Endothelial cell of umbilical vein (primary cell): ENCODE measurements at regions not wholly inside any gene's neighbourhood (a gene's known extent, or its start where the extent isn't known, plus 50 kb on each side); places are given as distances from the start of the nearest gene placed in this dataset.

Experiments used
- BruUV-seq: library from RNA; stranded (reverse); fragments of 400-500 nt; replicated peaks from 2 replicates; lab custom pipeline; 2021; lab: Mats Ljungman, UMichigan
- CTCF ChIA-PET: fragments of 300-600, 350-600 bp; sonication (Branson Sonifier 250); formaldehyde crosslinking; loops from one replicate; lab custom pipeline; 2021; ENCODE audit warnings: antibody characterized with exemption, inconsistent platforms; lab: Charles Lee
- POLR2A ChIA-PET: fragments of 300-600, 350-600 bp; sonication (Branson Sonifier 250); formaldehyde crosslinking; loops from one replicate; lab custom pipeline; 2021; ENCODE audit warnings: antibody characterized with exemption, inconsistent platforms; lab: Charles Lee
- DNase-seq: peaks from one replicate; pipeline ENCODE4 v3.0.0-alpha.2; 2011; ENCODE audit warnings: low read depth, low spot score
- FAIRE-seq: peaks from 2 replicates; lab custom pipeline; 2011; peaks lifted over from hg19 to GRCh38; lab: Jason Lieb, UNC
- H2AFZ ChIP-seq: 2 replicates; pipeline ENCODE4 v1.6.0; 2012; ENCODE audit warnings: low read depth, low read length, control low read depth, inconsistent platforms
- H3K27ac ChIP-seq: 2 replicates; pipeline ENCODE4 v1.5.1; 2011; ENCODE audit warnings: low read depth, mild to moderate bottlenecking, control low read depth, low read length, moderate library complexity; ENCODE audit not compliant: insufficient read depth
- H3K27me3 ChIP-seq, 2 experiments: 2 replicates each; pipeline versions ENCODE4 v1.6.0 to v1.6.1; 2011; ENCODE audit warnings: low read length in 2 of 2, mixed read lengths in 1 of 2; ENCODE audit not compliant: control insufficient read depth in 2 of 2, insufficient read depth in 2 of 2
- H3K36me3 ChIP-seq, 2 experiments: 2 replicates in 1 of 2; 3 replicates in 1 of 2; pipeline ENCODE4 v1.5.1; 2011; ENCODE audit warnings: low read length in 2 of 2, mild to moderate bottlenecking in 1 of 2, moderate library complexity in 1 of 2; ENCODE audit not compliant: control insufficient read depth in 2 of 2, insufficient read depth in 2 of 2; ENCODE audit errors: extremely low read depth in 1 of 2
- H3K4me1 ChIP-seq: 3 replicates; pipeline ENCODE4 v1.5.1; 2011; ENCODE audit warnings: mild to moderate bottlenecking, low read length; ENCODE audit not compliant: control insufficient read depth, insufficient read depth; ENCODE audit errors: extremely low read depth
- H3K4me2 ChIP-seq: 2 replicates; pipeline ENCODE4 v1.6.1; 2011; ENCODE audit warnings: low read length, control low read depth, mixed read lengths; ENCODE audit not compliant: insufficient read depth
- H3K4me3 ChIP-seq, 3 experiments: fragments of 200-600 bp in 1 of 3; sonication (generic), shearing (Covaris generic) in 1 of 3; replicated peaks in 1 of 3; 2 replicates each; pipeline ENCODE4 v1.5.1; 2011 to 2016; ENCODE audit warnings: control low read depth in 3 of 3, low read length in 3 of 3, mild to moderate bottlenecking in 2 of 3, inconsistent platforms in 1 of 3, low read depth in 1 of 3, moderate library complexity in 1 of 3; ENCODE audit not compliant: insufficient read depth in 1 of 3
- H3K79me2 ChIP-seq: 2 replicates; pipeline ENCODE4 v1.6.0; 2012; ENCODE audit warnings: low read length, inconsistent platforms; ENCODE audit not compliant: control insufficient read depth, insufficient read depth
- H3K9ac ChIP-seq: replicated peaks from 2 replicates; pipeline ENCODE3; 2011; ENCODE audit warnings: low read length, control low read depth; ENCODE audit not compliant: insufficient read depth; ENCODE audit errors: extremely low read depth
- H3K9me1 ChIP-seq: replicated peaks from 3 replicates; pipeline ENCODE4 v1.6.0; 2011; ENCODE audit warnings: mild to moderate bottlenecking, low read length; ENCODE audit not compliant: control insufficient read depth, insufficient read depth; ENCODE audit errors: extremely low read depth
- H3K9me3 ChIP-seq: replicated peaks from 2 replicates; pipeline ENCODE4 v1.5.1; 2012; ENCODE audit warnings: low read length, inconsistent platforms; ENCODE audit not compliant: control insufficient read depth, insufficient read depth
- H4K20me1 ChIP-seq: replicated peaks from 2 replicates; pipeline ENCODE3; 2011; ENCODE audit warnings: mild to moderate bottlenecking, low read length; ENCODE audit not compliant: control insufficient read depth, insufficient read depth; ENCODE audit errors: extremely low read depth
- EZH2 ChIP-seq: IDR thresholded peaks from 2 replicates; pipeline ENCODE4 v1.6.1; 2012; ENCODE audit warnings: borderline replicate concordance, low read depth, mild to moderate bottlenecking, moderate library complexity, low read length, inconsistent platforms; ENCODE audit not compliant: severe bottlenecking
- FOS ChIP-seq: IDR thresholded peaks from 2 replicates; pipeline ENCODE4 v1.6.1; 2011; ENCODE audit warnings: mild to moderate bottlenecking, low read length, moderate library complexity, borderline replicate concordance; ENCODE audit not compliant: insufficient read depth
- GATA2 ChIP-seq: IDR thresholded peaks from 2 replicates; pipeline ENCODE4 v1.7.0; 2011; ENCODE audit warnings: low read depth, mild to moderate bottlenecking, moderate library complexity, mixed read lengths, low read length; ENCODE audit not compliant: insufficient read length, insufficient read depth
- JUN ChIP-seq: IDR thresholded peaks from 2 replicates; pipeline ENCODE4 v1.6.1; 2011; ENCODE audit warnings: borderline replicate concordance, low read depth; ENCODE audit not compliant: insufficient read length, insufficient read depth
- MAX ChIP-seq: IDR thresholded peaks from 2 replicates; pipeline ENCODE4 v1.6.1; 2011; ENCODE audit not compliant: insufficient read depth, insufficient read length
- MYC ChIP-seq: IDR thresholded peaks from one replicate; pipeline ENCODE4 v1.6.1; 2011; ENCODE audit warnings: mild to moderate bottlenecking, low read depth, low read length
- POLR2A ChIP-seq: IDR thresholded peaks from 2 replicates; pipeline ENCODE4 v1.6.1; 2012; ENCODE audit warnings: low read depth, mild to moderate bottlenecking, control low read depth, low read length
- POLR2AphosphoS5 ChIP-seq: IDR thresholded peaks from 2 replicates; pipeline ENCODE4 v1.6.1; 2012; ENCODE audit warnings: low read depth, mild to moderate bottlenecking, control low read depth, low read length, moderate library complexity; ENCODE audit not compliant: insufficient read depth
- dilution Hi-C: fragments of 300-500 bp; cut with MboI; formaldehyde crosslinking; loops from one replicate; pipeline ENCODE4 v1.15.0; 2019; ENCODE audit warnings: low sequenced_read_pairs; ENCODE audit not compliant: extremely low pct_ligation_motif_present
- intact Hi-C: fragments of 100-400 bp; cut with micrococcal nuclease; formaldehyde crosslinking; loops from one replicate; pipeline ENCODE4 v1.10.0; 2022
- TF ChIP-seq, protein P1 (sequence below), 2 donors: IDR thresholded peaks; 1 replicate in 1 of 2; 2 replicates in 1 of 2; pipeline ENCODE4 v1.5.1; 2011; ENCODE audit warnings: low read length in 2 of 2, mild to moderate bottlenecking in 2 of 2, moderate library complexity in 2 of 2, control low read depth in 1 of 2, inconsistent platforms in 1 of 2, low read depth in 1 of 2; ENCODE audit not compliant: insufficient read depth in 1 of 2; ENCODE audit errors: extremely low read depth in 1 of 2

DNA sequence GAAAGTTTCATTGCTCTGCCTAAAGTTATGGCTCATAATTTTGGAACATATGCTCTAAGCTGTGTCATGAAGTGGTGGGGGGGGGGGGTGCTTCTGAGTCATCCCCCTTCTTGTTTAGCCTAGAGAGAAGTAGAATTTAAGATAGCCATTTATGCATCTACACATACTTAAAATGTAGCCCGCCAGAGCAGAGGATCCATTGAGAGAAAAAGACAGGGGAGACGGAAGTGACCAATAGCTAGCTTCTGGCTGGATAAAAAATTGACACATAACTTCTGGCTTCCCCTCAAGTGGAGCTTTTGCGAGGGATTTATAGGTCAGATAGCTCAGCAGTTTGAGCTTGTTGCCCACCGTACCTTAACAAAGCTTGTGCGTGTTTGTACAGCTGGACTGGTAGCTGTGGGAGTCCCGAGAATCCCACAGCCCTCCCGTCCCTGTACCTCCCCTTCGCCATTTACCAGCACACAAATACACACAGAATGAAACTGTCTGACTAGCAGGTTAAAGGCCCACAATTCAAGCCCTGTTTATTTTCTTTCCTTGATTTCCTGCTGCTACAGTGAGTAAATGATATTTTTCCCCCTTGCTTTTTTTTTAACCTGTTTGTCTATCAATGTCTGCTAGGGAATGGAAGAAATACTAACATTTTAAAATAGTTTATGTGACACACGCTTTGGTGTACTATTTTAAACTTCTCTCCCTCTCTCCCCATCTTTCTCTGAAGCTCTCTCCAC is 232.6 kb upstream of the FERD3L start:
- dilution Hi-C loops: no loop called here
- Histone ChIP-seq H3K9me1 (no peaks in the 10 kb centered on the region), H3K79me2 (no peaks in the 10 kb centered on the region), H2AFZ (no peak overlapping the region), H4K20me1 (no peaks in the 10 kb centered on the region), H3K27ac (no peak overlapping the region), H3K4me3 (no peak overlapping the region), H3K27me3 (no peaks in the 10 kb centered on the region), H3K9me3 (no peaks in the 10 kb centered on the region), H3K36me3 (no peaks in the 10 kb centered on the region), H3K4me2 (no peak overlapping the region), H3K9ac (no peak overlapping the region), H3K4me1 (no peaks in the 10 kb centered on the region)
- no TSS peak for BruUV-seq
- TF ChIP-seq POLR2A: no peak
- no peak for TF ChIP-seq POLR2AphosphoS5
- no peak for TF ChIP-seq EZH2
- no peak for FAIRE-seq
- intact Hi-C loops: no loop called here
- CTCF ChIA-PET: no interaction called here
- POLR2A ChIA-PET: no interaction called here
- no peak for DNase-seq

DNA sequence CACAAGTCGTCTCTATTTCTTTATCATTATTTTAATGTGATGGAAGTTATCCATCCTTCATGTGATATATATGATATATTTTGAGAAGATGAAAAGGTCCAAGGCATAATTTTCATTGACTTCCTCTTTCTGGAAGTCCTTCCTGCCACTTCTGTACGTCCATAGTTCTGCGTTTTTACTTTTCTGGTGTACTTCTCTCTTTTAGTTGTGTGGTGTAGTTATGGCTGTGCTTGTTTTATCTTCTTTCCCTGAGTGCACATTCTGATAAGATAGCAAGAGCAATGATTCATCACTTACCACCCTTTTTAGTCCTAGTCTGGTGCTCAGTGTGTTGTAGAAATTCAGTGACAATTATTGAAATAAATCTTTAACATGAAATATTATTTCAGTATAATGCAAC is 231.3 kb upstream of the FERD3L start:
- Histone ChIP-seq H2AFZ (no peak overlapping the region), H3K27ac (no peak overlapping the region), H3K4me3 (no peak overlapping the region), H3K4me2 (no peak overlapping the region), H3K4me1 (no peaks in the 10 kb centered on the region), H4K20me1 (no peaks in the 10 kb centered on the region), H3K9me3 (no peaks in the 10 kb centered on the region), H3K27me3 (no peaks in the 10 kb centered on the region), H3K9ac (no peak overlapping the region), H3K9me1 (no peaks in the 10 kb centered on the region), H3K36me3 (no peaks in the 10 kb centered on the region), H3K79me2 (no peaks in the 10 kb centered on the region)
- no TSS peak for BruUV-seq
- dilution Hi-C loops (no loop called here), intact Hi-C loops (no loop called here)
- ChIA-PET POLR2A (no interaction called here), CTCF (no interaction called here)
- TF ChIP-seq JUN (no peak), POLR2A (no peak), GATA2 (no peak), MAX (no peak), EZH2 (no peak), POLR2AphosphoS5 (no peak), MYC (no peak), FOS (no peak)
- TF ChIP-seq, protein P1, sequence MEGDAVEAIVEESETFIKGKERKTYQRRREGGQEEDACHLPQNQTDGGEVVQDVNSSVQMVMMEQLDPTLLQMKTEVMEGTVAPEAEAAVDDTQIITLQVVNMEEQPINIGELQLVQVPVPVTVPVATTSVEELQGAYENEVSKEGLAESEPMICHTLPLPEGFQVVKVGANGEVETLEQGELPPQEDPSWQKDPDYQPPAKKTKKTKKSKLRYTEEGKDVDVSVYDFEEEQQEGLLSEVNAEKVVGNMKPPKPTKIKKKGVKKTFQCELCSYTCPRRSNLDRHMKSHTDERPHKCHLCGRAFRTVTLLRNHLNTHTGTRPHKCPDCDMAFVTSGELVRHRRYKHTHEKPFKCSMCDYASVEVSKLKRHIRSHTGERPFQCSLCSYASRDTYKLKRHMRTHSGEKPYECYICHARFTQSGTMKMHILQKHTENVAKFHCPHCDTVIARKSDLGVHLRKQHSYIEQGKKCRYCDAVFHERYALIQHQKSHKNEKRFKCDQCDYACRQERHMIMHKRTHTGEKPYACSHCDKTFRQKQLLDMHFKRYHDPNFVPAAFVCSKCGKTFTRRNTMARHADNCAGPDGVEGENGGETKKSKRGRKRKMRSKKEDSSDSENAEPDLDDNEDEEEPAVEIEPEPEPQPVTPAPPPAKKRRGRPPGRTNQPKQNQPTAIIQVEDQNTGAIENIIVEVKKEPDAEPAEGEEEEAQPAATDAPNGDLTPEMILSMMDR (IDR thresholded peaks at IDR 0.05; ENCODE audit: extremely low read depth in 1 of 2, insufficient read depth in 1 of 2, low read depth in 1 of 2, low read length in 2 of 2): no peak
- no peak for DNase-seq
- no peak for FAIRE-seq
